Activated naive CD8-positive, alpha-beta T cell treated with anti-CD3 and anti-CD28 coated beads for 36 hours (primary cell): ENCODE measurements at regions not wholly inside any gene's neighbourhood (a gene's known extent, or its start where the extent isn't known, plus 50 kb on each side); places are given as distances from the start of the nearest gene placed in this dataset.

Experiments
- DNase-seq: peaks from one replicate; pipeline ENCODE4 v3.0.0; 2021
- H3K27ac Mint-ChIP-seq: one replicate; pipeline ENCODE4 v1.8.0; 2022; ENCODE audit warnings: mild to moderate bottlenecking, moderate library complexity, mixed read lengths
- H3K27me3 Mint-ChIP-seq: one replicate; pipeline ENCODE4 v1.8.0; 2022; ENCODE audit warnings: mild to moderate bottlenecking, mixed read lengths
- H3K36me3 Mint-ChIP-seq: one replicate; pipeline ENCODE4 v1.8.0; 2021; ENCODE audit warnings: mild to moderate bottlenecking, mixed read lengths
- H3K4me1 Mint-ChIP-seq: one replicate; pipeline ENCODE4 v1.8.0; 2021; ENCODE audit warnings: mixed read lengths
- H3K4me3 Mint-ChIP-seq: one replicate; pipeline ENCODE4 v1.8.0; 2022; ENCODE audit warnings: mild to moderate bottlenecking, moderate library complexity, mixed read lengths
- H3K9me3 Mint-ChIP-seq: one replicate; pipeline ENCODE4 v1.8.0; 2022; ENCODE audit warnings: mixed read lengths

- no peak overlapping the region for H3K4me3 Mint-ChIP-seq
- no peaks in the 10 kb centered on the region for H3K4me1 Mint-ChIP-seq
- no peaks in the 10 kb centered on the region for H3K9me3 Mint-ChIP-seq
- no peaks in the 10 kb centered on the region for H3K27me3 Mint-ChIP-seq
- no peak overlapping the region for H3K27ac Mint-ChIP-seq
- no peaks in the 10 kb centered on the region for H3K36me3 Mint-ChIP-seq
- DNase-seq, result no peak
These were observed 746.6 kb upstream of the ACO1 start for GRCh38 chr9:31637861-31638260.

- no peak for DNase-seq
- Mint-ChIP-seq H3K4me3 (no peak overlapping the region), H3K9me3 (no peaks in the 10 kb centered on the region), H3K36me3 (no peaks in the 10 kb centered on the region), H3K4me1 (no peaks in the 10 kb centered on the region), H3K27me3 (no peaks in the 10 kb centered on the region), H3K27ac (no peak overlapping the region)
These were observed 745.0 kb upstream of the ACO1 start for GRCh38 chr9:31639451-31639850.

GRCh38 chr9:31669311-31669710 is 715.1 kb upstream of the ACO1 start:
- DNase-seq, result no peak
- Mint-ChIP-seq H3K27ac (no peak overlapping the region), H3K4me1 (peaks cover 6% of the 10 kb centered on the region), H3K4me3 (no peak overlapping the region), H3K27me3 (no peaks in the 10 kb centered on the region), H3K36me3 (no peaks in the 10 kb centered on the region), H3K9me3 (peaks cover 3% of the 10 kb centered on the region)

GRCh38 chr9:31671011-31671410 is 713.4 kb upstream of the ACO1 start:
- DNase-seq, result no peak
- no peaks in the 10 kb centered on the region for H3K36me3 Mint-ChIP-seq
- no peak overlapping the region for H3K4me3 Mint-ChIP-seq
- no peaks in the 10 kb centered on the region for H3K27me3 Mint-ChIP-seq
- peaks cover 6% of the 10 kb centered on the region for H3K4me1 Mint-ChIP-seq
- peaks cover 3% of the 10 kb centered on the region for H3K9me3 Mint-ChIP-seq
- H3K27ac Mint-ChIP-seq, result no peak overlapping the region

GRCh38 chr9:31674264-31674663 is 710.2 kb upstream of the ACO1 start:
- no peak for DNase-seq
- Mint-ChIP-seq H3K36me3 (no peaks in the 10 kb centered on the region), H3K9me3 (peaks cover 5% of the 10 kb centered on the region), H3K27ac (no peak overlapping the region), H3K27me3 (no peaks in the 10 kb centered on the region), H3K4me3 (no peak overlapping the region), H3K4me1 (peaks cover 18% of the 10 kb centered on the region)

GRCh38 chr9:31677415-31677814 is 707.0 kb upstream of the ACO1 start:
- Mint-ChIP-seq H3K9me3 (peaks cover 7% of the 10 kb centered on the region), H3K36me3 (no peaks in the 10 kb centered on the region), H3K27ac (peak overlapping the region; percentile 21), H3K4me1 (peaks cover 12% of the 10 kb centered on the region), H3K27me3 (no peaks in the 10 kb centered on the region), H3K4me3 (no peak overlapping the region)
- DNase-seq, result no peak

GRCh38 chr9:31677877-31678276 is 706.6 kb upstream of the ACO1 start:
- Mint-ChIP-seq H3K4me3 (no peak overlapping the region), H3K27me3 (no peaks in the 10 kb centered on the region), H3K27ac (peak overlapping the region; percentile 18), H3K9me3 (peaks cover 7% of the 10 kb centered on the region), H3K4me1 (peaks cover 12% of the 10 kb centered on the region), H3K36me3 (no peaks in the 10 kb centered on the region)
- no peak for DNase-seq

GRCh38 chr9:31683116-31683515 is 701.3 kb upstream of the ACO1 start:
- Mint-ChIP-seq H3K4me1 (no peaks in the 10 kb centered on the region), H3K4me3 (no peak overlapping the region), H3K9me3 (peaks cover 6% of the 10 kb centered on the region)

GRCh38 chr9:31697956-31698355 is 686.5 kb upstream of the ACO1 start:
- H3K27me3 Mint-ChIP-seq, result no peaks in the 10 kb centered on the region
- H3K36me3 Mint-ChIP-seq, result no peaks in the 10 kb centered on the region
- no peak overlapping the region for H3K27ac Mint-ChIP-seq
- H3K4me3 Mint-ChIP-seq, result no peak overlapping the region
- peaks cover 10% of the 10 kb centered on the region for H3K9me3 Mint-ChIP-seq
- DNase-seq, result no peak
- peaks cover 7% of the 10 kb centered on the region for H3K4me1 Mint-ChIP-seq

More at GRCh38 chr9:31683116-31683515, 701.3 kb upstream of the ACO1 start:
- H3K27ac Mint-ChIP-seq, result no peak overlapping the region
- DNase-seq, result no peak
- no peaks in the 10 kb centered on the region for H3K36me3 Mint-ChIP-seq
- no peaks in the 10 kb centered on the region for H3K27me3 Mint-ChIP-seq

GRCh38 chr9:31699836-31700235 is 684.6 kb upstream of the ACO1 start:
- peaks cover 7% of the 10 kb centered on the region for H3K4me1 Mint-ChIP-seq
- no peaks in the 10 kb centered on the region for H3K27me3 Mint-ChIP-seq
- H3K9me3 Mint-ChIP-seq, result peaks cover 10% of the 10 kb centered on the region
- no peak overlapping the region for H3K27ac Mint-ChIP-seq
- H3K4me3 Mint-ChIP-seq, result no peak overlapping the region
- H3K36me3 Mint-ChIP-seq, result no peaks in the 10 kb centered on the region
- DNase-seq, result no peak

- Mint-ChIP-seq H3K4me1 (peaks cover 7% of the 10 kb centered on the region), H3K27ac (peak overlapping the region; percentile 35), H3K4me3 (no peak overlapping the region), H3K36me3 (no peaks in the 10 kb centered on the region), H3K27me3 (no peaks in the 10 kb centered on the region), H3K9me3 (peaks cover 10% of the 10 kb centered on the region)
- DNase-seq, result no peak
These were observed 684.0 kb upstream of the ACO1 start for GRCh38 chr9:31700252-31701045.

- DNase-seq, result no peak
- H3K4me1 Mint-ChIP-seq, result peaks cover 7% of the 10 kb centered on the region
- no peak overlapping the region for H3K4me3 Mint-ChIP-seq
- no peak overlapping the region for H3K27ac Mint-ChIP-seq
- no peaks in the 10 kb centered on the region for H3K36me3 Mint-ChIP-seq
- no peaks in the 10 kb centered on the region for H3K27me3 Mint-ChIP-seq
- peaks cover 8% of the 10 kb centered on the region for H3K9me3 Mint-ChIP-seq
These were observed 681.5 kb upstream of the ACO1 start for GRCh38 chr9:31702957-31703356.

- H3K4me3 Mint-ChIP-seq, result no peak overlapping the region
These were observed 669.2 kb upstream of the ACO1 start for GRCh38 chr9:31715250-31715649.

GRCh38 chr9:31719262-31719661 is 665.2 kb upstream of the ACO1 start:
- Mint-ChIP-seq H3K4me1 (no peaks in the 10 kb centered on the region), H3K9me3 (no peaks in the 10 kb centered on the region), H3K36me3 (no peaks in the 10 kb centered on the region), H3K4me3 (no peak overlapping the region), H3K27me3 (no peaks in the 10 kb centered on the region), H3K27ac (no peak overlapping the region)
- DNase-seq, result no peak

More at GRCh38 chr9:31715250-31715649, 669.2 kb upstream of the ACO1 start:
- H3K9me3 Mint-ChIP-seq, result no peaks in the 10 kb centered on the region
- no peaks in the 10 kb centered on the region for H3K36me3 Mint-ChIP-seq
- no peaks in the 10 kb centered on the region for H3K27me3 Mint-ChIP-seq
- DNase-seq, result no peak
- H3K4me1 Mint-ChIP-seq, result no peaks in the 10 kb centered on the region
- no peak overlapping the region for H3K27ac Mint-ChIP-seq

GRCh38 chr9:31730398-31730797 is 654.0 kb upstream of the ACO1 start:
- H3K4me1 Mint-ChIP-seq, result no peaks in the 10 kb centered on the region
- no peak overlapping the region for H3K27ac Mint-ChIP-seq
- H3K4me3 Mint-ChIP-seq, result no peak overlapping the region
- DNase-seq, result no peak
- H3K36me3 Mint-ChIP-seq, result no peaks in the 10 kb centered on the region
- no peaks in the 10 kb centered on the region for H3K27me3 Mint-ChIP-seq
- H3K9me3 Mint-ChIP-seq, result no peaks in the 10 kb centered on the region

GRCh38 chr9:31733166-31733565 is 651.3 kb upstream of the ACO1 start:
- Mint-ChIP-seq H3K4me3 (no peak overlapping the region), H3K36me3 (no peaks in the 10 kb centered on the region), H3K9me3 (no peaks in the 10 kb centered on the region), H3K4me1 (no peaks in the 10 kb centered on the region), H3K27me3 (no peaks in the 10 kb centered on the region), H3K27ac (no peak overlapping the region)
- no peak for DNase-seq
